T47D (cell line): ENCODE measurements at regions not wholly inside any gene's neighbourhood (a gene's known extent, or its start where the extent isn't known, plus 50 kb on each side); places are given as distances from the start of the nearest gene placed in this dataset.

Experiments
- DNase-seq, 2 experiments: peaks; one replicate each; pipeline versions ENCODE4 v3.0.0 to v3.0.0-alpha.2; 2011 to 2012; ENCODE audit warnings: low read depth in 1 of 2, low spot score in 1 of 2
- JUND ChIP-seq: IDR thresholded peaks from 2 replicates; pipeline ENCODE4 v1.6.1; 2012; ENCODE audit warnings: low read depth
- in situ Hi-C: cut with HindIII; loops from 2 replicates; pipeline ENCODE4 v1.10.0; 2016; ENCODE audit warnings: low sequenced_read_pairs, low pct_unique_long_range_greater_than_20kb

DNA sequence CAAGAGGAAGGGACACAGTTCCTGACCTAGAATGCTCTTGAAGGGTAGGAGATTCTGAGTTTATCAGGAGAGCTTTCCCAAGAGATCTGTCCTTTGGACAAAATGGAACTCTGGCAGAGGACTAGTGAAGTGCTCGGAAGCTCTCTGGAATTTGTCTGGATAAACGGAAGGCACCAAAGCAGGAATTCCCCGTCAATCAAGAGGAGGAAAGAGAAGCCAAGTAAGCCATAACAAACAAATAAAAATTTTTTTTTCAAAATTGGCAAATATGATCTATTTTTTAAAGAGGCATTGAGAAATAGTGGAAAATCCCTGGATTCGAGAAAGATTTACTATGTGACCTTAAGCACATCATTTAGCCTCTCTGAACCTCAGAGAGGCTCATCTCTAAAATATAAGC lies 99.2 kb downstream of the GRIN2B start:
- no peak for DNase-seq
- in situ Hi-C loops, result no loop called here
- TF ChIP-seq JUND, result no peak

DNA sequence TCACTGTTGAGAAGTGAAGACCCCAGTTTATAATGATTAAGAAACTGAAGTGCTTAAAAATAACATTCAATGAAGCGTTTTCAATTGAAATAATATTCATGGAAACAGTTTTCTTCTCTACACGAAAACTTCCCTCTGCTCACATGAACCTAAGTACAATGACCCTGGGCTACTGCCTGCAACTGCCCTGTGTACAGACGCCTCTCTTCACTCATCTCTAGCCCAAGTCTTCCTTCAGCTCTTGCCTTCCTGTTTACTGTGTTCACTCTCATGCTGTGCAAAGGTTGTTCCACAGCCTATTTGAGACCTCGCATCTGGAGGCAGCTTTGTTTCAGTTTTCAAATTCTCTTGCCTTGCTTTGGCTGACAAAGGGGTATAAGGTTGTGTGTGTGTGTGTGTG lies 100.8 kb downstream of the GRIN2B start:
- DNase-seq, result no peak
- in situ Hi-C loops, result no loop called here

DNA sequence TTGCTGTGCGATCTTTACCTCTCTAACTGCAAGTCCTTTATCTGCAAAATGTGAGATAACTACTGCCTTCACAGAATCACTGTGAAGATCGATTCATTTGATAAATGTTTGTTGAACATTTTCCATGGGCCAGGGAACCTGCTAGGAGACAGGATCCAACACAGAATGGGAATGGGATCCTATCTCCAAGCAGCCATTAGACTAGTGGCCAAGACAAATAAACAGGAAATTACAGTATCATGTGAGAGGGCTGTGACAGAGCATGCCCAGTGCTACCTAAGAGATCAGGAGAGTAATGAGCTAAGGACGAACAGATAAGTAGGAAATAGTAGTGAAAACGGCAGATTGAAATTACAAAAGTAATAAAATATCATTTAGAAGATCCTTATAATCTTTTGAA lies 105.7 kb downstream of the GRIN2B start:
- TF ChIP-seq JUND, result no peak
- DNase-seq, result no peak
- in situ Hi-C loops, result no loop called here

More for the DNA sequence above, 100.8 kb downstream of the GRIN2B start:
- no peak for TF ChIP-seq JUND

DNA sequence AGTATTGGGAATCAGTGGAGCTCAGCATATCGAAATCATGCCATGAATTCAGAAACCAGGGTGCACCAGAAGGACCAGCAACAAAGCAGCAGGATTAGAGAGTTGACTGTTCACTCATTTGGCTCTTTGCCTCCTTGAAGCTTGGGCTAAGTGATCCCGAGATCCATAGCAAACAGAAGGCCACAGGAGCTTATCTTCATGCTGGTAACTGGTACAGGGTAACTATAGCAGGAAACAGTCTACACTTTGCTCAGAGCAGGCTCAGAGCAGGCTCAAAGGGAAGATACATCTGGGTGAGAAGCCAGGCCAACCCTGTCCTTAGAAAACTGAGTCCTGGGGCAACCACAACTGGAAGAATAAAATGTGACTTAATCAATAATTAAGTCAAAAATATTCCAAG lies 111.1 kb downstream of the GRIN2B start:
- no peak for TF ChIP-seq JUND
- in situ Hi-C loops, result no loop called here
- no peak for DNase-seq

DNA sequence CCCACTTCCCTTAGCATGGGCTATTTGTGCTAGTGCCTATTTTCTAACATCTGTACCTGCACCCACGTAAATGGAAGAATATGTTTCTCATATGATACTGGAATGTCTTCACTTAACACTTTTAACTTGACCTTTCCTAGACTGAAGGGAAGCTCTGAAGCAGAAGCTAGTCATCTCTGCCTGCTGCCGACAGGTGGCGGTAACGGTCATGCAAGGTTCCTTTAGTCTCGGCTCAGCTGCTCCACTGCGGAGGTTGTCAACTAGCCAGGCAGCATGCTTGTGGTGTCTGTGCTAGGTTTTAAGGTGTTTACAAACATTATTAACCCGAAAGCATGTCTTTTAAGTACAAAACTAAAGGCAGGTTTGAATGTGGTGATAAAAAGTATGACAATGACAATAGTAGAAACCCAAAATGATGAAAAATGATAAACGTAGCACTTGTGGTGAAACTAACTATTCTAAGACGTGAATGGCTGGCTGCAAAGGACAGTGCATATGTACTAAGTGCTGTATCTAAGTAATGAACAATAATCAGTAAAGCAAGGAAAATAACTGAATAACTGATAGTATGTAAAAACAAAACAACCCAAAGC lies 117.2 kb downstream of the GRIN2B start:
- peak; percentile 17 to 57 for DNase-seq
- no peak for TF ChIP-seq JUND
- in situ Hi-C loops, result no loop called here

DNA sequence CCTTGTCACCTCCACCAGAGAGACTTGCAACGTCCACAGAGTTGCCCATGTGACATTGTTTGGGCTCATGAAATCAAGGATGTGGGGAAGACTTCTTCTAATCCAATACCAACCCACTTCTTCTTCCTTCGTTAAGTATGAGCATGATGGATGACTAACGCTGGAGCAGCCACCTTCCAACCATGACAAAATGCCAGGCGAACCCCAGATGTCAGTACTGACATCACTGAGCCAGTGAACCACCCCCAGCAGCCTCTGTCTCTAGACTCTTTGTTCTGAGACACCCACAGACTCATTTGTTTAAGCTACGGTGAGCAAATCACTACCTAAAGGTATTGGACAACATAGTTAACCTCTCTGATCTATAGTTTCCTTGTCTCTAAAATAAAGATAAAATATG lies 123.7 kb downstream of the GRIN2B start:
- in situ Hi-C loops, result no loop called here
- no peak for DNase-seq
- TF ChIP-seq JUND, result no peak

DNA sequence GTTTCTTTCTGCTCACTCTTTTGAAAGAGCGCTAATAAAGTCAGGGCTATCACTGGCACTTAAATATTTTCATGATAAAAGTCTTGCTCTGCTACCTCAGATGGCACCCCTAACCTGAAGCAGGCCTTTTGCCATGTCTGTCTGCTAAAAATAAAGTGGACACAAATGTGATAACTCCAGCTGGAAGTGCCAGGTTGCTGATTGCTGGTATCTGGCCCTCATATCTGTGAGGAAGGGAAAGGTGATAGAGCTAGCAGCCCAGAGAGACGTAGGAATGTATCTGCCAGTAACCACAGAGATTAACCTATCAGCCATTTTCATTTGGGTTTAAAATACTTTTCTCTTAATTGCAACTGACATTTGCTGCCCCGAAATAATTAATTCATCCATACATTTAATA lies 127.9 kb downstream of the GRIN2B start:
- in situ Hi-C loops, result no loop called here
- TF ChIP-seq JUND, result no peak
- no peak for DNase-seq

DNA sequence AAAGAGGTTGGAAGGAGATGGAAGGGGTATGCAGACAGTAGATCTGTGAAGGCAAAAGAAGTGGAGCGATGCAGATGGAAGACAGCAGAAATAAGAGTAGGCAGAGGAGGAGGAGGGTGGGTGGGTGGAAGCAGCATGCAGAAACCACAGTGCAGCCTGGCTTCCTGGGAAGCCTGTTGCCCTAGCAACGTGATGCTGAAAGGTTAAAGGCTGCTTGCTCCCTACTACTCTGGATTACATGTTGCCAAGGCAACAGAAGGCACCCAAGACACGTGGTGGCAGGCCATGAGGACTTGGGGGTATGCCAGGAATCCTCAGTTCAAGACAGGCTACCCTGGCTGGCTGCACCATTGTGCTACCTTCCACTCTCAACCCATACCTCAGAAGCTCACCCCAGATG lies 129.6 kb downstream of the GRIN2B start:
- DNase-seq, result no peak
- in situ Hi-C loops, result no loop called here
- no peak for TF ChIP-seq JUND

DNA sequence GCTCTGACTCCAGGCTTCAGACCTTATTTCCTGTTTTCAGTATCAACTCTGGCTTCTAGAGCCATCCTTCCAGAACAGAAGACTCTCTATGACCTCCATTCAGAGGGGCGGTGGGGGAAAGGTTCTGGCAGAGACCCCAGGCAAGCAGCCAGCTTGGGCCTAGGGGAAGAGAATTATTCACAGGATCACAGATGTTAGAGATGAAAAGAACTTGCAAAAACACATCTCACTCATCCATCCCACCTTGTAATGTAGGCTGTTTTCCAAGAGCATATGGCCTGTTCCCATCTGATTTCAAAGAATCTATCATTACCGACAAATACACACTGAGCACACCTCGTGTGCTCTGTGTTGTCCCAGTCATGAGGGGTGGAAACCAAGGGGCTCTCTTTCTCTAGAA lies 131.9 kb downstream of the GRIN2B start:
- DNase-seq, result no peak
- TF ChIP-seq JUND, result no peak
- in situ Hi-C loops, result no loop called here

DNA sequence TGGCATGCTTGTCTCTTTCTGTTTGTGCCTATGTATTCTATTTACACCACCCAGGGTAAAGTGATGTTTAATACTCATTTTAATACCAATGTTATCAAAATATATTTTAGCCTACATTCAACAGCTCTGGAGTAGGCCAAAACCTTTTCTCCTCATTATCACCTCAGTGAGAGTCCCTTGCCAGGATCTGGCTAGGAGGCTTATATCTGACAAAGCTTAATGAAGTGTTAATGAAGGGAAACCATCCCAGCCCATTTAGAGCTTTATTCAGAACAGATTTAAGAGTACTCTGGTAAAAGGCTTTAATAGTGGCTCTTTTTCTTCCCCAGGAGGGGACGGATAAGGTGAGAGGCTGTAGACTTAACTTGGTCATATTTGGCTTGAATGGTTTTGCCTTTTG lies 137.6 kb downstream of the GRIN2B start:
- in situ Hi-C loops, result no loop called here
- DNase-seq, result no peak
- TF ChIP-seq JUND, result no peak

DNA sequence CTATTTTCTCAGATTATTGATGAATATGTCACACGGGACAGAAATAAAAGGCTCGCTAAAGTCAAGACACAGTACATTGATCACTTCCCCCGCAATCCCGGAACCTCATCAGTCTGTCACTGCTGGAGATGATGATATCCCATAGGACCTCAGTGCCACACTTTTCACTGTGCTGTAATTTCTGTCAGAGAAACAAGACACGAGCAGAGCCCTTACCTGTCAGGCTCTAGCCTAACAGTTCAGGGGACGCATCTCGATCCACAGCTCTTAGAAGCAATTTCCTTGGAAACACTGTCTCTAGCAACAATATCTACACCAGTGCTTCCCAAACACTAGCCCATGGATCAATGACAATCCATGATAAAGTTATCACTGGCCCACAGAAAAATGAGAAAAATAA lies 140.0 kb downstream of the GRIN2B start:
- TF ChIP-seq JUND, result no peak
- DNase-seq, result no peak
- in situ Hi-C loops, result no loop called here

DNA sequence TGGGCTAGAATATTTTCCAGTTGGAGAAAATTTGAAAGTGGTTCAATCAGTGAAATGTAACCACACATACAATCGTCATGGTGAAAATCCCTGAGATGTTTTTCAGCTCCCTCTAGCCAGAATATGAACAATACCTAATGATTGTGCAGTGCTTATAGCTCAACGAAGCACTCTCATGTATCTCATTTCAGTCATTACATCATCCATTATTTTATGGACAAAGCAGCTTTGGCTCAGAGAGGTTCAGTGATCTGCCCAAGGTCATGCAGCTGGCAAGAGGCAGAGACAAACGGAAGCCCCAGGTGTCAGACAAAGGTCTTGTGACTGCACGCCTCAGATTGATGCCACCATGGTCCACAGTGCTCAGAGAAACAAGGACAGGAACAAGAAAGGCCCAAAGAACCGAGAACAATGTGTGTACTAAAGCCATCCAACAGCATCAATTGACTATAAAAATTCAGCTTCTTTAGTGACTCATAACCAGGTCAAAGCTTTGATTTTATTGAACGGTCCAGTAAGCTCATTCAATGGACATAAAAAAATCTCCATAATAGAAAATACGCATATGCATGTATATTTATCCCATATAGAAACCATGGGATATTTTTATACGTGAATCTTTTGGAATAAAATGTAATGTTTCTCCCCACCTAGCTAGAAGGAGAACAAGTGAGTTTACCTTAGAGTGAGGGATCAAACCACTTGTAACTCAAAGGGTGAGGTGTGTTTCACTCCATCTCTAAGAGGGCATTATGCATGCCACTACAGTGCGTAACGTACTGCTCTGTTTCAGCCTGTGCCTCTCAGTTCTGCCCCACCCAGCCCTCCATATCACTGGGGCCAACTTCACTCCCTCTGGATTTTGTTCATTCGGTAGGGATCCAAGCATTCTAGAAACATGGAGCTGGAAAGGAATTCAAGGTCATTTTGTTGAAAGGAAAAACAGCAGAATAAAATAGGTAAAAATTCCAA lies 141.8 kb downstream of the GRIN2B start:
- no peak for DNase-seq
- TF ChIP-seq JUND, result no peak
- in situ Hi-C loops, result no loop called here

DNA sequence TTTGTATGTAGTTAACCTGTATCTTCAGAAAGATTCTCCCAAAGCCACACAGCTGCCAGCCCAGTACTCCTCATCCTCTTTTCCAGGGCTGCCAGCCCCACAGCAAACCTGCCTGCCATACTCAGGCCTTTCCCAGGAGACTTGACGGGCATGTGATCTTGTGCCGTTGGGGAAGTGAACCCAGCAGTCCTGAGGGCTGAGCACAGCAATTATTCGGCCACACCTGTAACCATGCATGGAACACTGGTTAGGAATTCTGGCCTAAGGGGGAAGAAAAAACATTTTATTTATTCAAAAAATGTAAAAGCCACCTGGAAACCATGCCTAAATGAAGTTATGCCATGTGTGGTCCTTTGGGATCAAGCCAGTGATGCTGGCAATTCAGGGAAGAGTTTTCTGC lies 145.3 kb downstream of the GRIN2B start:
- TF ChIP-seq JUND, result no peak
- no peak for DNase-seq
- in situ Hi-C loops, result no loop called here
